ENCODE measurements at regions not wholly inside any gene's neighbourhood (a gene's known extent, or its start where the extent isn't known, plus 50 kb on each side); places are given as distances from the start of the nearest gene placed in this dataset.

GRCh38 chr3:31449318-31449717, 83.4 kb upstream of the STT3B start:
- no peak for DNase-seq
- H3K4me1 ChIP-seq: peaks cover 0 to 4% (median 0%) of the 10 kb centered on the region in 3 donors
- no peaks in the 10 kb centered on the region for H3K36me3 ChIP-seq
- no peaks in the 10 kb centered on the region for H3K27me3 ChIP-seq
- no peak overlapping the region for H3K4me3 ChIP-seq
- TF ChIP-seq POLR2A (IDR thresholded peaks at IDR 0.05) (no peak), CTCF (IDR thresholded peaks at IDR 0.05) (no peak)
- no peak overlapping the region for H3K27ac ChIP-seq
- no peaks in the 10 kb centered on the region for H3K9me3 ChIP-seq
- 58 to 66% methylated on average over 1 of the region's 1 CpG for WGBS, 2 donors
- intact Hi-C loops (cut with DNase I): no loop called here

GRCh38 chr3:31450345-31450744, 82.4 kb upstream of the STT3B start:
- Histone ChIP-seq H3K9me3 (no peaks in the 10 kb centered on the region), H3K4me1 (no peaks in the 10 kb centered on the region), H3K27me3 (no peaks in the 10 kb centered on the region), H3K36me3 (no peaks in the 10 kb centered on the region), H3K27ac (no peak overlapping the region), H3K4me3 (no peak overlapping the region)
- TF ChIP-seq CTCF (IDR thresholded peaks at IDR 0.05): no peak
- TF ChIP-seq POLR2A (IDR thresholded peaks at IDR 0.05): no peak
- DNase-seq: no peak
- intact Hi-C loops (cut with DNase I): no loop called here

- intact Hi-C loops (cut with DNase I): no loop called here
- H3K27ac ChIP-seq: no peak overlapping the region
- no peaks in the 10 kb centered on the region for H3K9me3 ChIP-seq
- no peaks in the 10 kb centered on the region for H3K27me3 ChIP-seq
- DNase-seq: no peak
- TF ChIP-seq POLR2A (IDR thresholded peaks at IDR 0.05) (no peak), CTCF (IDR thresholded peaks at IDR 0.05) (no peak)
- H3K4me3 ChIP-seq: no peak overlapping the region
- no peaks in the 10 kb centered on the region for H3K4me1 ChIP-seq
- H3K36me3 ChIP-seq: no peaks in the 10 kb centered on the region
- 95 to 98% methylated on average over 21 to 24 of the region's 24 CpGs for WGBS, 2 donors
These were observed 80.1 kb upstream of the STT3B start for GRCh38 chr3:31452495-31453106.

GRCh38 chr3:31453430-31453829, 79.3 kb upstream of the STT3B start:
- intact Hi-C loops (cut with DNase I): no loop called here
- no peaks in the 10 kb centered on the region for H3K27me3 ChIP-seq
- no peak for DNase-seq

GRCh38 chr3:31455524-31455923, 77.2 kb upstream of the STT3B start:
- Histone ChIP-seq H3K4me1 (no peaks in the 10 kb centered on the region), H3K4me3 (no peak overlapping the region), H3K9me3 (no peaks in the 10 kb centered on the region), H3K27ac (no peak overlapping the region), H3K36me3 (no peaks in the 10 kb centered on the region), H3K27me3 (no peaks in the 10 kb centered on the region)
- WGBS, 2 donors: 77 to 81% methylated on average over 5 of the region's 5 CpGs
- no peak for DNase-seq
- TF ChIP-seq CTCF (IDR thresholded peaks at IDR 0.05): no peak
- TF ChIP-seq POLR2A (IDR thresholded peaks at IDR 0.05): no peak
- intact Hi-C loops (cut with DNase I): no loop called here

More at GRCh38 chr3:31453430-31453829, 79.3 kb upstream of the STT3B start:
- H3K4me1 ChIP-seq: no peaks in the 10 kb centered on the region
- H3K27ac ChIP-seq: no peak overlapping the region
- H3K9me3 ChIP-seq: no peaks in the 10 kb centered on the region
- 73 to 80% methylated on average over 1 to 5 of the region's 8 CpGs for WGBS, 2 donors
- H3K36me3 ChIP-seq: no peaks in the 10 kb centered on the region
- H3K4me3 ChIP-seq: no peak overlapping the region
- TF ChIP-seq POLR2A (IDR thresholded peaks at IDR 0.05) (no peak), CTCF (IDR thresholded peaks at IDR 0.05) (no peak)

Measured in esophagus squamous epithelium (tissue), 5 donors.